ENCODE measurements at regions not wholly inside any gene's neighbourhood (a gene's known extent, or its start where the extent isn't known, plus 50 kb on each side); places are given as distances from the start of the nearest gene placed in this dataset.

GRCh38 chr14:37994846-37995372 lies 212.8 kb upstream of the SSTR1 start:
- POLR2A ChIA-PET, result no interaction called here
- peaks cover 8% of the 10 kb centered on the region for H3K9me3 Mint-ChIP-seq
- no peak for TF ChIP-seq AFF4 (CRISPR knock-in tag; IDR thresholded peaks at IDR 0.05; ENCODE audit: borderline replicate concordance)
- peak; percentile 51; the same call in 1 of the 2 replicates for TF ChIP-seq USF2 (CRISPR knock-in tag; IDR thresholded peaks at IDR 0.05)
- ATAC-seq (peak; percentile 89), DNase-seq (ENCODE audit: low spot score) (no peak)
- peak overlapping the region; percentile 95 for H3K27ac Mint-ChIP-seq
- peaks cover 10% of the 10 kb centered on the region for H3K36me3 Mint-ChIP-seq
- peaks cover 74% of the 10 kb centered on the region for H3K4me1 Mint-ChIP-seq
- H3K4me3 Mint-ChIP-seq, result no peak overlapping the region
- CTCF ChIA-PET, result interaction anchor here (0.7 kb wide), 1 partner anchor 207 kb away, joined by 3 read pairs; no protein-coding TSS in a partner anchor
- H3K27me3 Mint-ChIP-seq (ENCODE audit: low read depth), result no peaks in the 10 kb centered on the region

- Mint-ChIP-seq H3K27me3 (ENCODE audit: low read depth) (no peaks in the 10 kb centered on the region), H3K9me3 (peaks cover 8% of the 10 kb centered on the region), H3K36me3 (peaks cover 10% of the 10 kb centered on the region), H3K4me3 (no peak overlapping the region), H3K4me1 (peaks cover 79% of the 10 kb centered on the region), H3K27ac (no peak overlapping the region; the same call in 1 of the 2 replicates)
- ChIA-PET CTCF (no interaction called here), POLR2A (no interaction called here)
- ATAC-seq (no peak), DNase-seq (ENCODE audit: low spot score) (no peak)
- TF ChIP-seq FOXJ3 (CRISPR knock-in tag; IDR thresholded peaks at IDR 0.05; ENCODE audit: borderline replicate concordance) (no peak), ATF2 (CRISPR knock-in tag; IDR thresholded peaks at IDR 0.05; ENCODE audit: borderline replicate concordance, low read depth) (no peak), RELA (CRISPR knock-in tag; IDR thresholded peaks at IDR 0.05; ENCODE audit: borderline replicate concordance) (no peak), KAT7 (CRISPR knock-in tag; IDR thresholded peaks at IDR 0.05; ENCODE audit: borderline replicate concordance) (no peak), ZNF416 (CRISPR knock-in tag; IDR thresholded peaks at IDR 0.05) (no peak), SMAD4 (CRISPR knock-in tag; IDR thresholded peaks at IDR 0.05) (no peak), ETV6 (CRISPR knock-in tag; IDR thresholded peaks at IDR 0.05) (no peak), USF2 (CRISPR knock-in tag; IDR thresholded peaks at IDR 0.05) (no peak)
- TF ChIP-seq, protein P1, sequence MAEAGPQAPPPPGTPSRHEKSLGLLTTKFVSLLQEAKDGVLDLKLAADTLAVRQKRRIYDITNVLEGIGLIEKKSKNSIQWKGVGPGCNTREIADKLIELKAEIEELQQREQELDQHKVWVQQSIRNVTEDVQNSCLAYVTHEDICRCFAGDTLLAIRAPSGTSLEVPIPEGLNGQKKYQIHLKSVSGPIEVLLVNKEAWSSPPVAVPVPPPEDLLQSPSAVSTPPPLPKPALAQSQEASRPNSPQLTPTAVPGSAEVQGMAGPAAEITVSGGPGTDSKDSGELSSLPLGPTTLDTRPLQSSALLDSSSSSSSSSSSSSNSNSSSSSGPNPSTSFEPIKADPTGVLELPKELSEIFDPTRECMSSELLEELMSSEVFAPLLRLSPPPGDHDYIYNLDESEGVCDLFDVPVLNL (CRISPR knock-in tag; IDR thresholded peaks at IDR 0.05; ENCODE audit: borderline replicate concordance, low read depth), result no peak
- TF ChIP-seq, protein P2, sequence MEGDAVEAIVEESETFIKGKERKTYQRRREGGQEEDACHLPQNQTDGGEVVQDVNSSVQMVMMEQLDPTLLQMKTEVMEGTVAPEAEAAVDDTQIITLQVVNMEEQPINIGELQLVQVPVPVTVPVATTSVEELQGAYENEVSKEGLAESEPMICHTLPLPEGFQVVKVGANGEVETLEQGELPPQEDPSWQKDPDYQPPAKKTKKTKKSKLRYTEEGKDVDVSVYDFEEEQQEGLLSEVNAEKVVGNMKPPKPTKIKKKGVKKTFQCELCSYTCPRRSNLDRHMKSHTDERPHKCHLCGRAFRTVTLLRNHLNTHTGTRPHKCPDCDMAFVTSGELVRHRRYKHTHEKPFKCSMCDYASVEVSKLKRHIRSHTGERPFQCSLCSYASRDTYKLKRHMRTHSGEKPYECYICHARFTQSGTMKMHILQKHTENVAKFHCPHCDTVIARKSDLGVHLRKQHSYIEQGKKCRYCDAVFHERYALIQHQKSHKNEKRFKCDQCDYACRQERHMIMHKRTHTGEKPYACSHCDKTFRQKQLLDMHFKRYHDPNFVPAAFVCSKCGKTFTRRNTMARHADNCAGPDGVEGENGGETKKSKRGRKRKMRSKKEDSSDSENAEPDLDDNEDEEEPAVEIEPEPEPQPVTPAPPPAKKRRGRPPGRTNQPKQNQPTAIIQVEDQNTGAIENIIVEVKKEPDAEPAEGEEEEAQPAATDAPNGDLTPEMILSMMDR (IDR thresholded peaks at IDR 0.05), result no peak
- TF ChIP-seq, protein P3, sequence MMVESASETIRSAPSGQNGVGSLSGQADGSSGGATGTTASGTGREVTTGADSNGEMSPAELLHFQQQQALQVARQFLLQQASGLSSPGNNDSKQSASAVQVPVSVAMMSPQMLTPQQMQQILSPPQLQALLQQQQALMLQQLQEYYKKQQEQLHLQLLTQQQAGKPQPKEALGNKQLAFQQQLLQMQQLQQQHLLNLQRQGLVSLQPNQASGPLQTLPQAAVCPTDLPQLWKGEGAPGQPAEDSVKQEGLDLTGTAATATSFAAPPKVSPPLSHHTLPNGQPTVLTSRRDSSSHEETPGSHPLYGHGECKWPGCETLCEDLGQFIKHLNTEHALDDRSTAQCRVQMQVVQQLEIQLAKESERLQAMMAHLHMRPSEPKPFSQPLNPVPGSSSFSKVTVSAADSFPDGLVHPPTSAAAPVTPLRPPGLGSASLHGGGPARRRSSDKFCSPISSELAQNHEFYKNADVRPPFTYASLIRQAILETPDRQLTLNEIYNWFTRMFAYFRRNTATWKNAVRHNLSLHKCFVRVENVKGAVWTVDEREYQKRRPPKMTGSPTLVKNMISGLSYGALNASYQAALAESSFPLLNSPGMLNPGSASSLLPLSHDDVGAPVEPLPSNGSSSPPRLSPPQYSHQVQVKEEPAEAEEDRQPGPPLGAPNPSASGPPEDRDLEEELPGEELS (CRISPR knock-in tag; IDR thresholded peaks at IDR 0.05), result no peak
These were observed 210.7 kb upstream of the SSTR1 start for GRCh38 chr14:37997017-37997416.

Data from WTC11 (cell line).